ENCODE measurements at regions not wholly inside any gene's neighbourhood (a gene's known extent, or its start where the extent isn't known, plus 50 kb on each side); places are given as distances from the start of the nearest gene placed in this dataset.

GRCh38 chr19:31205887-31206518 lies 143.2 kb downstream of the TSHZ3 start:
- no peak for TF ChIP-seq CTCF (IDR thresholded peaks at IDR 0.05)
- TF ChIP-seq POLR2A (IDR thresholded peaks at IDR 0.05) = no peak
- TF ChIP-seq EP300 (IDR thresholded peaks at IDR 0.05) = no peak
- no peaks in the 10 kb centered on the region for H3K36me3 ChIP-seq
- 94% methylated on average over 2 of the region's 2 CpGs for WGBS, 2 donors

GRCh38 chr19:31204115-31204514 lies 145.1 kb downstream of the TSHZ3 start:
- no peaks in the 10 kb centered on the region for H3K36me3 ChIP-seq
- no peaks in the 10 kb centered on the region for H3K27me3 ChIP-seq
- 69 to 83% methylated on average over 1 of the region's 1 CpG for WGBS, 2 donors
- TF ChIP-seq EP300 (IDR thresholded peaks at IDR 0.05) (no peak), CTCF (IDR thresholded peaks at IDR 0.05) (no peak), POLR2A (IDR thresholded peaks at IDR 0.05) (no peak)
- H3K4me3 ChIP-seq = no peak overlapping the region
- H3K4me1 ChIP-seq = no peaks in the 10 kb centered on the region
- H3K27ac ChIP-seq = no peak overlapping the region
- H3K9me3 ChIP-seq = no peaks in the 10 kb centered on the region
- no peak for DNase-seq (ENCODE audit: low spot score in 2 of 2)

More at GRCh38 chr19:31205887-31206518, 143.2 kb downstream of the TSHZ3 start:
- DNase-seq (ENCODE audit: low spot score in 2 of 2) = no peak
- H3K27ac ChIP-seq = no peak overlapping the region
- H3K4me3 ChIP-seq = no peak overlapping the region
- no peaks in the 10 kb centered on the region for H3K9me3 ChIP-seq
- H3K4me1 ChIP-seq = no peaks in the 10 kb centered on the region
- H3K27me3 ChIP-seq = no peaks in the 10 kb centered on the region

- WGBS, 2 donors = 93 to 95% methylated on average over 2 of the region's 2 CpGs
- no peaks in the 10 kb centered on the region for H3K27me3 ChIP-seq
- no peak for DNase-seq (ENCODE audit: low spot score in 2 of 2)
Observed at GRCh38 chr19:31185261-31185660, 164.0 kb downstream of the TSHZ3 start.

GRCh38 chr19:31181535-31181934 lies 167.7 kb downstream of the TSHZ3 start:
- DNase-seq (ENCODE audit: low spot score in 2 of 2) = no peak
- Histone ChIP-seq H3K9me3 (peaks cover 0 to 2% (median 0%) of the 10 kb centered on the region in 4 donors), H3K27ac (no peak overlapping the region), H3K4me1 (no peaks in the 10 kb centered on the region), H3K4me3 (no peak overlapping the region), H3K36me3 (no peaks in the 10 kb centered on the region), H3K27me3 (no peaks in the 10 kb centered on the region)
- no peak for TF ChIP-seq CTCF (IDR thresholded peaks at IDR 0.05)
- no peak for TF ChIP-seq EP300 (IDR thresholded peaks at IDR 0.05)
- TF ChIP-seq POLR2A (IDR thresholded peaks at IDR 0.05) = no peak
- 76 to 79% methylated on average over 2 of the region's 2 CpGs for WGBS, 2 donors

More at GRCh38 chr19:31185261-31185660, 164.0 kb downstream of the TSHZ3 start:
- no peak overlapping the region for H3K4me3 ChIP-seq
- TF ChIP-seq EP300 (IDR thresholded peaks at IDR 0.05) = no peak
- TF ChIP-seq CTCF (IDR thresholded peaks at IDR 0.05) = no peak
- no peak for TF ChIP-seq POLR2A (IDR thresholded peaks at IDR 0.05)
- H3K36me3 ChIP-seq = no peaks in the 10 kb centered on the region
- H3K4me1 ChIP-seq = no peaks in the 10 kb centered on the region
- no peak overlapping the region for H3K27ac ChIP-seq
- peaks cover 0 to 19% (median 0%) of the 10 kb centered on the region in 4 donors for H3K9me3 ChIP-seq

- H3K4me1 ChIP-seq = no peaks in the 10 kb centered on the region
- peaks cover 0 to 2% (median 0%) of the 10 kb centered on the region in 4 donors for H3K9me3 ChIP-seq
- 73 to 87% methylated on average over 2 of the region's 2 CpGs for WGBS, 2 donors
- no peak overlapping the region for H3K27ac ChIP-seq
- TF ChIP-seq CTCF (IDR thresholded peaks at IDR 0.05) (no peak), EP300 (IDR thresholded peaks at IDR 0.05) (no peak), POLR2A (IDR thresholded peaks at IDR 0.05) (no peak)
- no peak overlapping the region for H3K4me3 ChIP-seq
- H3K36me3 ChIP-seq = no peaks in the 10 kb centered on the region
- no peak for DNase-seq (ENCODE audit: low spot score in 2 of 2)
- H3K27me3 ChIP-seq = no peaks in the 10 kb centered on the region
Observed at GRCh38 chr19:31180907-31181306, 168.3 kb downstream of the TSHZ3 start.

Data from tibial nerve (tissue), 4 donors.